Suppressor macrophage treated with lipopolysaccharide for 4 hours (primary cell): ENCODE measurements at regions not wholly inside any gene's neighbourhood (a gene's known extent, or its start where the extent isn't known, plus 50 kb on each side); places are given as distances from the start of the nearest gene placed in this dataset.
A peak's percentile ranks its signal among the peaks of the same experiment; 100 is the strongest.

Experiments used
- DNase-seq: peaks from one replicate; pipeline ENCODE4 v3.0.0-alpha.2; 2020

- DNase-seq, result no peak
Measured at GRCh38 chr12:31867292-31867691, 91.9 kb upstream of the RESF1 start.

GRCh38 chr12:31866523-31866922 lies 92.7 kb upstream of the RESF1 start:
- no peak for DNase-seq

GRCh38 chr12:31865023-31865422 lies 94.2 kb upstream of the RESF1 start:
- DNase-seq, result no peak

GRCh38 chr12:31861360-31861759 lies 97.9 kb upstream of the RESF1 start:
- DNase-seq, result no peak

DNA sequence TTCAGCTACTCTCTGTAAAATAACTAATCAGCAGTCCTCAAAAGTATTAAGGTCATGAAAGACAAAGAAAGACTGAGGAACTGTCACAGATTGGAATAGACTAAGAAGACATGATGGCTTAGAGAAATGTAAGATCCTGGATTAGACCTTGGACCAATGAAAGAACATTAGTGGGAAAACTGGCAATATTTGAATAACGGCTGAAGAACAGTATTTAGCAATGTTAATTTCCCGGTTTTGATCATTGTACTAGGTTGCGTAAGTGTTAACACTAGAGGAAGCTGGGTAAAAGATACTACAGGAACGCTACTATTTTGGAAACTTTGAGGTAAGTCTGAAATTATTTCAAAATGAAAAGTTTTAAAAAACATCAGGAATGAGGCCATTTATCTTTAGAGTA lies 98.8 kb upstream of the RESF1 start:
- DNase-seq, result no peak

- peak; percentile 83 for DNase-seq
Measured at GRCh38 chr12:31859232-31859977, 99.8 kb upstream of the RESF1 start.

- DNase-seq, result no peak
Measured at GRCh38 chr12:31855427-31855826, 103.8 kb upstream of the RESF1 start.

GRCh38 chr12:31853977-31854376 lies 105.2 kb upstream of the RESF1 start:
- DNase-seq, result peak; percentile 24

DNA sequence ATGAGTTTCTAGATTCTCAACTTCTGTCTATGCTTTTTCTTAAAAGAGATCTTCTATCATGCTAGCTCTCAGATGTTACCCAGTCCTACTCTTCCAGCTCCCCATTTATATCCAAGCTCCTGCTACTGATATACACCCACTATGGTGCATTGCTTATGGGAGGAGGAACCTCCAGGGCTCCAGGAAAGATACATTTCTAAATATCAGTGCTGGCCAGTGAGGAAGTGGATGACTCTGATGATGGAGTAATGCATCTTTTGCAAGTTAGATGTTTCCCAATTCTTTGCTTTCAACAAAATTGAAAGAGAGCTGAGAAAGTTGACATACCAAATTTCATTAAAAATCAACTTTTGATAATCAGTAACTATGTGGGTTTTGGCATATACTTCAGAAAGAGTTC lies 105.7 kb upstream of the RESF1 start:
- DNase-seq, result peak; percentile 77

DNA sequence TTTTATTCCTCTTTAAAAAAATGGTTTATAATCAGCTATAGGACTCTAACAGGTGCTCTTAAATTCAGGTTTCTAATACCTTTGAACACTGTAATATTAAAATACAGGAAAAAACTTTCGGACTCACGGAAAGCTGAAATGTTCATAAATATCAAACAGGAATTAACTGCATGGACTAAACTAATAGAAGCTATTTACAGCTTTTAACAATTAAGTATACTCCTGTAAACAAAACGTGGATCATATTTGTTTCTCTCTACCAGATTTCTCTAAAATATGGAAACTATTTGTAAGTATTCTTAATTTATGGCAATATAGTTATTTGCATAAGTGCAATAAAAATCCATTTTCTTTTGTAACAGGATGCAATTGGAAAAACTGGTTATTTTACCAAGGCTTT lies 108.9 kb upstream of the RESF1 start:
- no peak for DNase-seq

DNA sequence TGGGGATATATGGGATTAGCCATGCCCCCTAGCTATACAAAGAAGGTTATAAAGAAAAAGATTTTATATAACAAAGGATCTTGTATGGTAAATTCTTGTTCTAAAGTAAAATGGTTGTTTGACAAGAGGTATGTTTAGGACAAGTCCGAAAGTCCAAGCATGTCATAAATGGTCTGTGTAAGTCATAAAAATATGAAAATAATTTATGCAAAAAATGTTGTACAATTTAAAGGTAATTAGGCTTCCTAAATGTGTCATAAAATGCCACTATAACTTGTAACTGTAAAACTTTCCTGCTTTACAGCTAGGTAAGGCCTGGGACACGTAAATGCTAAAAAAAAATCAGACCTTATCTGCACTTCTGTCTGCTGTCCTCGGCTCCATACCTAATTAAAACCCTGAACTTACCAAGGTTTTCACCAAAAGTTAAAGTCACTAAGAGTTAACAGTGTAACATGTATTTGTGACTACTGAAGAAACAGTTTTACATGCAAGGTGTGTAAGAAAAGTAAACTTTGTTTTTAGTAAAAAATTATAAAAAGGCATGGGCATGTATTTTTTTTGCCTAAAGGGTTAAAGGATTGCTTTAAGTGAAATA lies 110.0 kb upstream of the RESF1 start:
- peak; percentile 25 for DNase-seq

- no peak for DNase-seq
Measured at GRCh38 chr12:31846405-31846804, 112.8 kb upstream of the RESF1 start.

GRCh38 chr12:31845613-31846322 lies 113.4 kb upstream of the RESF1 start:
- DNase-seq, result no peak

DNA sequence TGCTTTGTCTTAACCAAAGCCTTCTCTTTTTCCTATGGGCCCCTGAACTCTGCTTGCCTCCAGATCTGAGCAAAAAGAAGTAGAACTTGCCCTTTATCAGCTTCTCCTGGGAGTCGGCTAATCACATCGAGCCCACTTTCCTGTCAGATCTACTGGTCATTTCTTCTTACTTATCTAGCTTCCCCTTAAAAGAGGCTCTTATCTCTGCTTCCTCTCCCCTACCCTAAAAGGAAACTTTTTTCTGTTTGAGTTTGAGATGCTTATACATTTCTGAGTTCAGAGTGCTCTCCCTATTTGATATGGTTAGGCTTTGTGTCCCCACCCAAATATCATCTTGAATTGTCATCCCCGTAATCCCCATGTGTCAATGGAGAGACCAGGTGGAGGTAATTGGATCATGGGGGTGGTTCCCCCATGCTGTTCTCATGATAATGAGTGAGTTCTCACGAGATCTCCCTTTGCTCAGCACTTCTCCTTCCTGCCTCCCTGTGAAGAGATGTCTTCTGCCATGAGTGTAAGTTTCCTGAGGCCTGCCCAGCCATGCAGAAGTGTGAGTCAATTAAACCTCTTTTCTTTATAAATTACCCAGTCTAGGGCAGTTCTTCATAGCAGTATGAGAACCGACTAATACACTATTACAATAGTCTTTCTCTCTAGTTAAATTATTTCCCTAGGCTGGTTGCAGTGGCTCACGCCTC lies 114.7 kb upstream of the AMN1 start:
- DNase-seq, result no peak

GRCh38 chr12:31837913-31838312 lies 109.1 kb upstream of the AMN1 start:
- DNase-seq, result no peak

- DNase-seq, result no peak
Measured at GRCh38 chr12:31835276-31835882, 106.6 kb upstream of the AMN1 start.

- no peak for DNase-seq
Measured at GRCh38 chr12:31834150-31834549, 105.3 kb upstream of the AMN1 start.

- DNase-seq, result peak; percentile 87
Measured at GRCh38 chr12:31832740-31833729, 104.2 kb upstream of the AMN1 start.

GRCh38 chr12:31828071-31828470 lies 99.2 kb upstream of the AMN1 start:
- no peak for DNase-seq

DNA sequence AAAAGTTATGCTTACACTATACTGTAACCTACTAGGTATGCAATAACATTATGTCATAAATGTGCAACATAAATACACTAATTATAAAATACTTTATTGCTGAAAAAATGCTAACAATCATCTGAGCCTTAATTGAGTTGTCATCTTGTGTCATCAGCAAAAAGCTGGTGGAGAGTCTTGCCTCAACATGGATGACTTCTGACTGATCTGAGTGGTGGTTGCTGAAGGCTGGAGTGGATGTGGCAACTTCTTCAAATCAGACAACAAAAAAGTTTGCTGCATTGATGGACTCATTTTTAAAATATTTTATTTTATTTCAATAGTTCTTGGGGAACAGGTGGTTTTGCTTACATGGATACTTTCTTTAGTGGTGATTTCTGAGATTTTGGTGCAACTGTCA lies 93.9 kb upstream of the AMN1 start:
- DNase-seq, result peak; percentile 47

- DNase-seq, result no peak
Measured at GRCh38 chr12:31821484-31821883, 92.7 kb upstream of the AMN1 start.

DNA sequence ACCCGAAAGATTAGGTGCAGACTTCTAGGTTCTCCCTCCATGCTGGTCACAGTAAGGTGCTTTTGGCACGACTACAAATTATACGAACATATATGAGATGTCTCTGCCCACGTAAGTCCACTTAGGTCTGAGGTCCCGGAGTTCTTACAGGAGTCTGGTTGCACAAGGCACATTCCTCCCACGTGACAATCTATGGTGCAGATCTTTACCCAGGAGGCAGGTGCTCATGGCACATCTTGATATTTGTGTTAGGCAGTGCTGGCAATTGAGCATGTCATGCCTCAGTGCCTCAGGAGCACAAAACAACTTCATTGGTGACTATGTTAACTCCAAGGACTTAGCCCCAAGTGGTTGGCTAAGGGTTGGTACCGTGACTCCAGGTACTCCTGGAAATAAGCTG lies 92.0 kb upstream of the AMN1 start:
- no peak for DNase-seq
